ENCODE measurements at regions not wholly inside any gene's neighbourhood (a gene's known extent, or its start where the extent isn't known, plus 50 kb on each side); places are given as distances from the start of the nearest gene placed in this dataset.

- no peaks in the 10 kb centered on the region for H3K36me3 ChIP-seq (ENCODE audit: insufficient read depth, low read length)
- no peak overlapping the region for H3K4me2 ChIP-seq (ENCODE audit: insufficient read depth, low read length)
- H2AFZ ChIP-seq (ENCODE audit: low read length) = no peak overlapping the region
- H4K20me1 ChIP-seq (ENCODE audit: insufficient read depth, low read length) = no peaks in the 10 kb centered on the region
- TF ChIP-seq CTCF (IDR thresholded peaks at IDR 0.05; ENCODE audit: extremely low read depth, low read depth, low read length) = no peak
- H3K79me2 ChIP-seq (ENCODE audit: insufficient read depth, low read length) = no peaks in the 10 kb centered on the region
- no peaks in the 10 kb centered on the region for H3K4me1 ChIP-seq (ENCODE audit: insufficient read depth, low read length)
- peaks cover 2% of the 10 kb centered on the region for H3K27me3 ChIP-seq (ENCODE audit: insufficient read depth, low read length)
- H3K27ac ChIP-seq (ENCODE audit: low read depth, low read length) = no peak overlapping the region
- H3K4me3 ChIP-seq (ENCODE audit: insufficient read depth, low read length) = no peak overlapping the region
- DNase-seq (ENCODE audit: insufficient read length, low spot score, missing footprints) = no peak
- H3K9me3 ChIP-seq (ENCODE audit: low read depth, low read length) = no peaks in the 10 kb centered on the region
These were observed 76.5 kb upstream of the ADGRF1 start for GRCh38 chr6:47118611-47119010.

- no peaks in the 10 kb centered on the region for H3K9me3 ChIP-seq (ENCODE audit: low read depth, low read length)
- peaks cover 2% of the 10 kb centered on the region for H3K27me3 ChIP-seq (ENCODE audit: insufficient read depth, low read length)
- H4K20me1 ChIP-seq (ENCODE audit: insufficient read depth, low read length) = no peaks in the 10 kb centered on the region
- no peak overlapping the region for H2AFZ ChIP-seq (ENCODE audit: low read length)
- H3K4me2 ChIP-seq (ENCODE audit: insufficient read depth, low read length) = no peak overlapping the region
- no peaks in the 10 kb centered on the region for H3K4me1 ChIP-seq (ENCODE audit: insufficient read depth, low read length)
- H3K36me3 ChIP-seq (ENCODE audit: insufficient read depth, low read length) = no peaks in the 10 kb centered on the region
- H3K4me3 ChIP-seq (ENCODE audit: insufficient read depth, low read length) = no peak overlapping the region
- DNase-seq (ENCODE audit: insufficient read length, low spot score, missing footprints) = no peak
- H3K79me2 ChIP-seq (ENCODE audit: insufficient read depth, low read length) = no peaks in the 10 kb centered on the region
- no peak for TF ChIP-seq CTCF (IDR thresholded peaks at IDR 0.05; ENCODE audit: extremely low read depth, low read depth, low read length)
- H3K27ac ChIP-seq (ENCODE audit: low read depth, low read length) = no peak overlapping the region
These were observed 75.2 kb upstream of the ADGRF1 start for GRCh38 chr6:47117314-47117713.

- no peak for DNase-seq (ENCODE audit: insufficient read length, low spot score, missing footprints)
- Histone ChIP-seq H3K4me2 (ENCODE audit: insufficient read depth, low read length) (no peak overlapping the region), H3K4me1 (ENCODE audit: insufficient read depth, low read length) (no peaks in the 10 kb centered on the region), H3K4me3 (ENCODE audit: insufficient read depth, low read length) (no peak overlapping the region), H3K27me3 (ENCODE audit: insufficient read depth, low read length) (no peaks in the 10 kb centered on the region), H4K20me1 (ENCODE audit: insufficient read depth, low read length) (no peaks in the 10 kb centered on the region), H3K36me3 (ENCODE audit: insufficient read depth, low read length) (no peaks in the 10 kb centered on the region), H3K79me2 (ENCODE audit: insufficient read depth, low read length) (no peaks in the 10 kb centered on the region), H3K9me3 (ENCODE audit: low read depth, low read length) (no peaks in the 10 kb centered on the region), H3K27ac (ENCODE audit: low read depth, low read length) (no peak overlapping the region), H2AFZ (ENCODE audit: low read length) (no peak overlapping the region)
- TF ChIP-seq CTCF (IDR thresholded peaks at IDR 0.05; ENCODE audit: extremely low read depth, low read depth, low read length) = no peak
These were observed 74.5 kb upstream of the ADGRF1 start for GRCh38 chr6:47116606-47117005.

GRCh38 chr6:47116086-47116485, 74.0 kb upstream of the ADGRF1 start:
- Histone ChIP-seq H3K4me2 (ENCODE audit: insufficient read depth, low read length) (no peak overlapping the region), H2AFZ (ENCODE audit: low read length) (no peak overlapping the region), H3K4me1 (ENCODE audit: insufficient read depth, low read length) (no peaks in the 10 kb centered on the region), H3K36me3 (ENCODE audit: insufficient read depth, low read length) (no peaks in the 10 kb centered on the region), H3K4me3 (ENCODE audit: insufficient read depth, low read length) (no peak overlapping the region), H3K27ac (ENCODE audit: low read depth, low read length) (no peak overlapping the region), H3K9me3 (ENCODE audit: low read depth, low read length) (no peaks in the 10 kb centered on the region), H3K27me3 (ENCODE audit: insufficient read depth, low read length) (no peaks in the 10 kb centered on the region), H4K20me1 (ENCODE audit: insufficient read depth, low read length) (no peaks in the 10 kb centered on the region), H3K79me2 (ENCODE audit: insufficient read depth, low read length) (no peaks in the 10 kb centered on the region)
- no peak for TF ChIP-seq CTCF (IDR thresholded peaks at IDR 0.05; ENCODE audit: extremely low read depth, low read depth, low read length)
- no peak for DNase-seq (ENCODE audit: insufficient read length, low spot score, missing footprints)

Measured in osteoblast (primary cell).